ENCODE measurements at regions not wholly inside any gene's neighbourhood (a gene's known extent, or its start where the extent isn't known, plus 50 kb on each side); places are given as distances from the start of the nearest gene placed in this dataset.

- H3K4me1 ChIP-seq (ENCODE audit: insufficient read depth, low read length), result no peaks in the 10 kb centered on the region
- no peaks in the 10 kb centered on the region; a peak in 1 of 5 replicates for H3K27me3 ChIP-seq (ENCODE audit: control insufficient read depth in 1 of 2, insufficient read depth in 2 of 2, low read length in 2 of 2)
- no peaks in the 10 kb centered on the region for H4K20me1 ChIP-seq (ENCODE audit: insufficient read depth, low read length)
- H3K9me3 ChIP-seq (ENCODE audit: low read length), result peaks cover 80% of the 10 kb centered on the region
- in situ Hi-C loops (cut with HindIII; ENCODE audit: extremely low pct_ligation_motif_present, low pct_unique_long_range_greater_than_20kb), result no loop called here
- no peak overlapping the region for H3K4me2 ChIP-seq (ENCODE audit: low read depth, low read length)
- H3K9ac ChIP-seq (ENCODE audit: insufficient read depth, low read depth, low read length), result no peak overlapping the region
- WGBS (ENCODE audit: low lambda C conversion rate), result 0% methylated on average over 2 of the region's 2 CpGs
- H3K79me2 ChIP-seq (ENCODE audit: insufficient read depth, low read length), result no peaks in the 10 kb centered on the region
- ChIA-PET POLR2A (no interaction called here), CTCF (ENCODE audit: low intra/inter-chr PET ratio, low total read pairs) (no interaction called here)
- intact Hi-C loops (cut with micrococcal nuclease; ENCODE audit: unreplicated experiment), result no loop called here
- ATAC-seq (no peak), FAIRE-seq (no peak), DNase-seq (ENCODE audit: low spot score) (no peak)
- H2AFZ ChIP-seq (ENCODE audit: low read length), result no peak overlapping the region
- no peak overlapping the region for H3K27ac ChIP-seq (ENCODE audit: extremely low read length, insufficient read depth, low read length)
- H3K4me3 ChIP-seq (replicated peaks in 1 of 3; ENCODE audit: insufficient read depth in 1 of 3, low read depth in 2 of 3, low read length in 3 of 3), result no peak overlapping the region
- no peak for TF ChIP-seq HNF4A (CRISPR knock-in tag; IDR thresholded peaks at IDR 0.05)
- TF ChIP-seq HOXA5 (CRISPR knock-in tag; IDR thresholded peaks at IDR 0.05), result no peak
- TF ChIP-seq HOXD1 (CRISPR knock-in tag; IDR thresholded peaks at IDR 0.05), result no peak
- no peak for TF ChIP-seq MLX (CRISPR knock-in tag; IDR thresholded peaks at IDR 0.05)
- no peak for TF ChIP-seq HMG20A (CRISPR knock-in tag; IDR thresholded peaks at IDR 0.05; ENCODE audit: borderline replicate concordance)
- TF ChIP-seq SMYD3 (CRISPR knock-in tag; IDR thresholded peaks at IDR 0.05), result no peak
- TF ChIP-seq ZNF407 (CRISPR knock-in tag; IDR thresholded peaks at IDR 0.05; ENCODE audit: not compliant biosample characterization), result no peak
- TF ChIP-seq ZNF224 (CRISPR knock-in tag; IDR thresholded peaks at IDR 0.05), result no peak
- TF ChIP-seq TAF15 (IDR thresholded peaks at IDR 0.05; ENCODE audit: low read depth, low read length, poor library complexity, severe bottlenecking), result no peak
- TF ChIP-seq ZSCAN22 (CRISPR knock-in tag; IDR thresholded peaks at IDR 0.05), result no peak
- TF ChIP-seq ZNF567 (CRISPR knock-in tag; IDR thresholded peaks at IDR 0.05; ENCODE audit: borderline replicate concordance), result no peak
- no peak for TF ChIP-seq MYC (CRISPR knock-in tag; IDR thresholded peaks at IDR 0.05; ENCODE audit: borderline replicate concordance)
- no peaks in the 10 kb centered on the region for H3K36me3 ChIP-seq (replicated peaks in 1 of 2; ENCODE audit: control insufficient read depth in 1 of 2, insufficient read depth in 2 of 2, low read length in 2 of 2)
- no TSS peak for BruUV-seq (replicated peaks)
Measured at GRCh38 chr17:52515927-52516326, 357.4 kb upstream of the CA10 start.

Data from HepG2 (cell line).